ENCODE measurements at regions not wholly inside any gene's neighbourhood (a gene's known extent, or its start where the extent isn't known, plus 50 kb on each side); places are given as distances from the start of the nearest gene placed in this dataset.

GRCh38 chr5:101260857-101261256 lies 357.8 kb upstream of the ST8SIA4 start:
- no peaks in the 10 kb centered on the region for H3K4me1 ChIP-seq (ENCODE audit: insufficient read depth, low read length, severe bottlenecking)
- no peaks in the 10 kb centered on the region for H3K27me3 ChIP-seq (ENCODE audit: insufficient read depth, low read length)
- no peak overlapping the region for H2AFZ ChIP-seq (ENCODE audit: low read length)
- H3K27ac ChIP-seq (ENCODE audit: low read depth, low read length, poor library complexity, severe bottlenecking): no peak overlapping the region
- H3K79me2 ChIP-seq (ENCODE audit: insufficient read depth, low read length): no peaks in the 10 kb centered on the region
- no peak overlapping the region for H3K4me2 ChIP-seq (ENCODE audit: low read length)
- no peaks in the 10 kb centered on the region for H3K9me3 ChIP-seq (ENCODE audit: low read length)
- H3K36me3 ChIP-seq (ENCODE audit: insufficient read depth, low read length): no peaks in the 10 kb centered on the region
- TF ChIP-seq EZH2 (IDR thresholded peaks at IDR 0.05; ENCODE audit: borderline replicate concordance, low read length): no peak
- no peak for TF ChIP-seq CTCF (IDR thresholded peaks at IDR 0.05; ENCODE audit: low read length)
- H3K9ac ChIP-seq (ENCODE audit: low read length): no peak overlapping the region
- no peaks in the 10 kb centered on the region for H4K20me1 ChIP-seq (ENCODE audit: insufficient read depth, low read length)
- no peak overlapping the region for H3K4me3 ChIP-seq (ENCODE audit: low read depth, low read length, poor library complexity, severe bottlenecking)
- no peaks in the 10 kb centered on the region for H3K9me2 ChIP-seq (ENCODE audit: low read depth, low read length)
- no peaks in the 10 kb centered on the region for H3F3A ChIP-seq (ENCODE audit: insufficient read depth, low read length)

- H3F3A ChIP-seq (ENCODE audit: insufficient read depth, low read length): no peaks in the 10 kb centered on the region
- H3K9me3 ChIP-seq (ENCODE audit: low read length): no peaks in the 10 kb centered on the region
- no peak overlapping the region for H3K4me3 ChIP-seq (ENCODE audit: low read depth, low read length, poor library complexity, severe bottlenecking)
- no peaks in the 10 kb centered on the region for H3K36me3 ChIP-seq (ENCODE audit: insufficient read depth, low read length)
- H2AFZ ChIP-seq (ENCODE audit: low read length): no peak overlapping the region
- no peak overlapping the region for H3K27ac ChIP-seq (ENCODE audit: low read depth, low read length, poor library complexity, severe bottlenecking)
- no peak overlapping the region for H3K9ac ChIP-seq (ENCODE audit: low read length)
- no peak overlapping the region for H3K4me2 ChIP-seq (ENCODE audit: low read length)
- H3K9me2 ChIP-seq (ENCODE audit: low read depth, low read length): no peaks in the 10 kb centered on the region
- no peaks in the 10 kb centered on the region for H3K4me1 ChIP-seq (ENCODE audit: insufficient read depth, low read length, severe bottlenecking)
- H4K20me1 ChIP-seq (ENCODE audit: insufficient read depth, low read length): no peaks in the 10 kb centered on the region
- TF ChIP-seq EZH2 (IDR thresholded peaks at IDR 0.05; ENCODE audit: borderline replicate concordance, low read length): no peak
- TF ChIP-seq CTCF (IDR thresholded peaks at IDR 0.05; ENCODE audit: low read length): no peak
- H3K27me3 ChIP-seq (ENCODE audit: insufficient read depth, low read length): no peaks in the 10 kb centered on the region
- no peaks in the 10 kb centered on the region for H3K79me2 ChIP-seq (ENCODE audit: insufficient read depth, low read length)
These were observed 350.0 kb upstream of the ST8SIA4 start for GRCh38 chr5:101253096-101253495.

DNA sequence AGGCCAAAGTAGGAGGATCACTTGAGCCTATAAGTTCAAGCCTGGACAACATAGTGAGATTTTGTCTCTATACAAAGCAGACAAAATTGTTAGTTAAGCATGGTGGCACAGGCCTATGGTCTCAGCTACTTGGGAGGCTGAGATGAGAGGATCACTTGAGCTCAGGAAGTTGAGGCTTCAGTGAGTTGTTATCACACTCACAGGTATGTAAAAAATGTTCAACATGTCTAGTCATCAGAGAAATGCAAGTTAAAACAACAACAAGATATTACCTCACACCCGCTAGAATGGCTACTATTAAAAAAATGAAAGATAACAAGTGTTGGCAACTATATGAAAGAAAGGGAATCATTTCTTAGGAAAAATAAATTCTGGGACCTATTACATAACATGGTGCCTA lies 341.5 kb upstream of the ST8SIA4 start:
- H3K9me3 ChIP-seq (ENCODE audit: low read length): no peaks in the 10 kb centered on the region
- H3K4me3 ChIP-seq (ENCODE audit: low read depth, low read length, poor library complexity, severe bottlenecking): no peak overlapping the region
- H2AFZ ChIP-seq (ENCODE audit: low read length): no peak overlapping the region
- no peaks in the 10 kb centered on the region for H3K9me2 ChIP-seq (ENCODE audit: low read depth, low read length)
- no peak overlapping the region for H3K27ac ChIP-seq (ENCODE audit: low read depth, low read length, poor library complexity, severe bottlenecking)
- no peaks in the 10 kb centered on the region for H4K20me1 ChIP-seq (ENCODE audit: insufficient read depth, low read length)
- H3K9ac ChIP-seq (ENCODE audit: low read length): no peak overlapping the region
- no peaks in the 10 kb centered on the region for H3K79me2 ChIP-seq (ENCODE audit: insufficient read depth, low read length)
- TF ChIP-seq CTCF (IDR thresholded peaks at IDR 0.05; ENCODE audit: low read length) (no peak), EZH2 (IDR thresholded peaks at IDR 0.05; ENCODE audit: borderline replicate concordance, low read length) (no peak)
- no peaks in the 10 kb centered on the region for H3K36me3 ChIP-seq (ENCODE audit: insufficient read depth, low read length)
- no peaks in the 10 kb centered on the region for H3K27me3 ChIP-seq (ENCODE audit: insufficient read depth, low read length)
- no peaks in the 10 kb centered on the region for H3K4me1 ChIP-seq (ENCODE audit: insufficient read depth, low read length, severe bottlenecking)
- no peaks in the 10 kb centered on the region for H3F3A ChIP-seq (ENCODE audit: insufficient read depth, low read length)
- H3K4me2 ChIP-seq (ENCODE audit: low read length): no peak overlapping the region
